GM08714 (cell line): ENCODE measurements at regions not wholly inside any gene's neighbourhood (a gene's known extent, or its start where the extent isn't known, plus 50 kb on each side); places are given as distances from the start of the nearest gene placed in this dataset.

Experiments used
- H3K4me3 ChIP-seq: fragments of 200-500 bp; sonication (Bioruptor generic); 2 replicates; pipeline ENCODE4 v1.5.1; 2014; ENCODE audit warnings: mild to moderate bottlenecking, low read length, inconsistent platforms
- ZNF274 ChIP-seq: IDR thresholded peaks from 2 replicates; pipeline ENCODE4 v1.6.1; 2012; ENCODE audit warnings: mild to moderate bottlenecking, low read depth, low read length

DNA sequence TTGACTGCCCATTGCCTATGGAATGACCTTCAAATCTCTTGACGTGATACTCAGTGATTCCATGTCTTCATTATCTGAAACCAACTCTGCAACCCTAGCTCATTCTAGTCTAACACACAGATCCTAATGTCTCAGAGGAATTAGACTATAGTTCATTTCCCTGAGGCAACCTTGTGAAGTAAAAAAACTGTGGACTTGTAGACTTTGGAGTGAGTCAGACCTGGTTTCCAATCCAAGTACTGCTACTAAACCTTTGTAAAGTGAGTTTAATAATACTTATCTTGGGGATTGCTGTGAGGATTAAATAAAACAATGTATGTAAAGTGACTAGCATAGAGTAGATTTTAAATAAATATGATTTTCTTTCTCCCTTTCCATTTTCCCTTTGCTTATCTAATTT, 226.1 kb downstream of the BLID start:
- H3K4me3 ChIP-seq: no peak overlapping the region
- no peak for TF ChIP-seq ZNF274

DNA sequence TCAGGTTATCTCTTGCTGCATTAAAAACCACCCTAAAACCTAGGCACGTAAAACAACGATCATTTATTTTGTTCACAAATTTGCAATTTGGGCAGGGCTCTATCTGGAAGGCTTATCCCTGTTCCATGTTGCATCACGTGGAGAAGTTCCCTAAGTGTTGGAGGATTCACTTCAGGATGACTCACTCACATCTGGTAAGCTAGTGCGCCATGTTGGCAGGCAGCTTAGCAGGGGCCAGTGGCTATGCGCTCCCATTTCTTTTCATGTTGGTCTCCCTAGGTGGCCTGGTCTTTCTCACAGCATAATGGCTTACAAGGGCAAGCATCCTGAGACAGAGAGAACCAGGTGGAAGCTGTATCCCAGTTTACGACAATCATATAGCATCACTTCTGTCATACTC, 226.8 kb downstream of the BLID start:
- no peak for TF ChIP-seq ZNF274
- no peak overlapping the region for H3K4me3 ChIP-seq

DNA sequence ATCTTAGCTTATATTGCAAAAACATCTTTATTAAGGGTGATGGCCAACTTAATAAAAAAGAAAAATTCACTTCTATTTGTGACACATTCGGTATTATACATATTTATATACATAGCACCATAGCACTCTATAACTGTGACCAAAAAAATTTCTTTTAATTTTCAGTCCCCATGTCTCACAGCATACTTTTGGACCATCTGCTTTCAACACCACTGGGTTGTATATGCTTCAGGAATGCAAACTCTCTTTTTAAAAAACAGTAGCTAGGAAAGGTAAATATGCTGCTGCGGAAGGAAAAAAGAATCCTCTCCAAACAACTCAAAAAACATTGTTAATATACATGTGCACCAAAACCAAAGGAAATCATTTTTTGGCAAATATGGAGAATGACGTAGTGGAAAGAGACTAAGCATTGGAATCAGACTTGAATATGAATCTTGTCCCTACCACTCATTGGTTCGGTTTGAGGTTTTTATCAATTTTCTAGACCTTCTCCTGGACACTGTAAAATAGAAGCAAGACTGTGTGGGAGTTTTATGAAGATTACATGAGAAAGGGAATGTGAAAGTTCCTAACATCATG, 227.9 kb downstream of the BLID start:
- no peak for TF ChIP-seq ZNF274
- H3K4me3 ChIP-seq: no peak overlapping the region

DNA sequence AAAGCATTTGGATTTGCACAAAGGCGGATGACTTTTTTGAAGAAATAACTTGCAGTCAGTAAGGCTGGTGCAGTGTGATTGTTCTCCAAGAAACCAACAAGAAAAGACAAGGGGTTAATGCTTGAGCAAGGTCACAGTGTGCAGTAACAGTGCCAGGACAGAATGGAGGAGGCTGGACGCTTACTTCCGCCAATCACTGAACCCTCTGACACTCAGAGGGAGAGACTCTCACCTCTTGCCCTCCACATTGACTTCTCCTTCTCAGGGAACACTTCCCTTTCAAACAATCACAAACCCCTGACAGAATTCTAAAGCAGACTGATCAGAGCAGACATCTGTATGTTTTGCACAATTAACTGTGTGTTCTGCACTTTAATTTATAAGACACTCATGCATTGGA, 228.4 kb downstream of the BLID start:
- H3K4me3 ChIP-seq: no peak overlapping the region
- no peak for TF ChIP-seq ZNF274

DNA sequence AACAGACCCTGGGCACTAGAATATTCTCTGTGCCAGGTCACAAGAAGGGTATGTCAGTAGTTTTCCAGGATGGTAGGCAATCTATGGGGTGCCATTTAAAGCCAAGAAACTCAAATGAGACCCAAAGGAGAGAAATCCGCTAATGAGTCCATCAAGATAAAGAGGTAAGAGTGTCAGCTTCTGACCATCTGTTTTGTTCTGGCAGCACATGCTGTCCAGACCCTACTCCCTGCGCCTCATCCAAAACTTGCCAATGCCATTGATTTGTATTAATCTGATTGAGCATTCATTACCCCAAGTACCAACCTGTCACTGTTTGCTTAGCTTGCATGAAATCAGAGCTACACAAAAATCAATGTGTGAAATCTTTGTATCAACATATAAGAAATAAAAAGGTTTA, 229.0 kb downstream of the BLID start:
- H3K4me3 ChIP-seq: no peak overlapping the region
- no peak for TF ChIP-seq ZNF274

DNA sequence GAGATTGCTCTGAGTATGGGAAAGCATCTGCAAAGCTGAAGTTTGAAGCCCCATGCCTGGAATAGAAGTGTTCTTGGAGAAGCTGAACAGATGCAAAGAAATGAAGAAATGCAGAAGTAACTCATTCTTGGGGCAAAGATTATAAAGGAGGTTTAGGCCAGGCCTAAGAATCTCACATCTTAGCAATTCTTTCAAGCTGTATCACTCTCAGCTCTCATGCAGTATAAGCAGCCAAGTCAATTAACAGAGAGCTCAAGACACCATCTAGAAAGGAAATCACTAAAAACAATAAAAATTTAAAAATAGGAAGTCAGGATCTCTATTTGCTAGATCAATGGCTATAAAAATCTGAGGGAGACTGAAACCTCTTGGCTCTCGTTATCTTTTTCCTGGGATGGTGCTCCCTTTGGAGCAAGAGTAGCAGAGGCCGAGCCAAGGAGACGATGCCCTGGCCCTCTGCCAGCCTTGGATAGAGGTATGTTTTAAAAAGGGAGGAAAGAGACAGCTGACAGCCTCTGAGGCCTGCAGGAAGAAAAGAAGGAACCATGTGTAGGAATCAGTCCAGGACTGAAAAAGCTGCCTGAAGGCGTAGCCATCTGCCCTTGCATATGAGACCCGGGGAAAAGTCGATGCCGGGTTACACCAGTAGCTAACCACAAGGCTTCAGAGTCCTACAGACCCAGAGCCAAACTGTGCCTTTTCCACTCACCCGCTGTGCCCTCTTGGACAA, 229.8 kb downstream of the BLID start:
- TF ChIP-seq ZNF274: no peak
- H3K4me3 ChIP-seq: no peak overlapping the region

DNA sequence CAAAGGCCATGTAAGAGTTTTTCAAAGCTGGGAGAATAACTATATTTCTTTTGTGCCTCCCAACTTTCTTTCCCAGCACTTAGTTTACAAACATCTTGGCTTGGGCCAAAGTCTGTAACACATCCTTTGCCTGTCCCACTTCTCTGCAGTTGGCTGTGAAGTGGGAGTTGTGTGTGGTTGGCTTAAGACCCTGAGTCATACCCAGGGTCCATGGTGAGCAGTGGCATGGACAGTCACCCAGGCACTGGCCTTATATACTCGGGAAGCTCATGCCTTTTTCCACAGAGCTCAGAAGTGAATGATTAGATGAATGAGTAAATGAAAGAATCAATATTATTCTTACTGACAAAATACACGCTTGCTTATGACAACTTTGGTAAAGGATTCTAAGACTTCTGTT, 231.4 kb downstream of the BLID start:
- no peak overlapping the region for H3K4me3 ChIP-seq
- no peak for TF ChIP-seq ZNF274

DNA sequence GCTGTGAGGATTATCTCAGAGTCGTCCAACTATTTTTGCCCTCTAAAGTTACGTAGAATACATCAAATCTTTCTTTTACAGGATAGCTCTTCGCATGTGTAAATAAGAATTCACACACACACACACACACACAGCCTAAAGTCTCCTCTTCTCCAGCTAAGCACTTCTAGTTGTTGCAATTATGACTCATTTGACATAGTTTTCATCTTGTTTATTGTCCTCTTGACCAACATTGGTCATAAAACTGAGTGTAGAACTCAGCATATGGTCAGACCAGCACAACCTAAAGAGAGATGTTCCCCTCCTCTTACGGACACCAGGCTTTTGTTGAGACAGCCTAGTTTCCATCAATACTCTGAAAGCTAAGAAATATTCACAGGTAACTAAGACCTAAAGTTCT, 234.2 kb downstream of the BLID start:
- H3K4me3 ChIP-seq: no peak overlapping the region
- no peak for TF ChIP-seq ZNF274

DNA sequence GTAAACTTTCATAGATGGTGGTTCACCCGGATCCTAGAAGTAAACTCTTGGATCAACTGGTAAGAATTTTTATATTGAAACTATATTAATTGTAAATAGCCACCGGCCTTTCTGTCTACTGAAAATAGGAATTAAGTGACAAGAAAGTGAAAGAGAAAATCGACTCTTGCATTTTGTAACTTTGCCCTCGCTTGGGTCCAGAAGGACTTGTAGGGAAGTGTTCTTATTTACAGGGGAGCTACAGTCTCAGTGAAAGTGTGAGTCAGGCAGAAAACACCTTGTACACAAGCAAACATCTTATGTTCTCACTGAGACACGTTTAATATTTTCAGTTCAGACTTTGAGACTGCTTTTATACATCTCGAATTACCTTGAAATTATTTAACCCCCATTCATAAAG, 238.9 kb downstream of the BLID start:
- no peak overlapping the region for H3K4me3 ChIP-seq
- no peak for TF ChIP-seq ZNF274

DNA sequence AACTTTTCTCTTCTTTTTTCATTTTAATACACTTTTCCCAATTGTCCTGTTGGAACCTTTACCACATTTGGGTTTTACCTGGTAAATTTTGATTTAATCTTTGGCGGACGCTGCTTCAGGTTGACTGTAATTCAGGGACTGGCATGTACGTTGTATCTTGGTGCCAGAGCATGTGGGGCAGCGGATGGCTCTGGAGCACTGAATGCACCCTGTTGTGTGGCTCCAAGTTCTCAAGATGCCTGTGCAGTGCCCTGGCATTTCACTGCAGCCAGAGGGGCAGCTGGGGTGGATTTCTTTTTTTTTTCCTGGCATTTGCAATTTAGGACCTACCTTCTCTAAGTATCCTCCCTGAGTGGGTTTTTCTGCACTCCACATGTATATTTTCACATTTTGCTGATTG, 242.2 kb downstream of the BLID start:
- no peak for TF ChIP-seq ZNF274
- no peak overlapping the region for H3K4me3 ChIP-seq

DNA sequence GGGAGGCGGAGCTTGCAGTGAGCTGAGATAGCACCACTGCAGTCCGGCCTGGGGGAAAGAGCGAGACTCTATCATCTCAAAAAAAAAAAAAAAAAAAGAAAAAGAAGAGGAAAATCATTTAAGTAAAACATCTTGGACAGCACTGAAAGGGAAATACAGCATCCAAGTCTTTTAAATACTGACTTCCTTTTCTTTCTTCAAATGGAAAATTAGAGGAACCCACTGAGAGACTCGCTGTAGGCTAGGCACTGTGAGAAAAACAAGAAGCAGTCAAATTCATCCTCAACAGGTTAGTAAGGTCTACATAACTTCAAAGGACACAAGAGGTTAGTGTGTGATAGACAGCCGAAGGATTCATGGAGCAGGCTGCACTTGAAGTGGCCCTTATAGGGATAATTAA, 243.7 kb downstream of the BLID start:
- H3K4me3 ChIP-seq: no peak overlapping the region
- TF ChIP-seq ZNF274: no peak

DNA sequence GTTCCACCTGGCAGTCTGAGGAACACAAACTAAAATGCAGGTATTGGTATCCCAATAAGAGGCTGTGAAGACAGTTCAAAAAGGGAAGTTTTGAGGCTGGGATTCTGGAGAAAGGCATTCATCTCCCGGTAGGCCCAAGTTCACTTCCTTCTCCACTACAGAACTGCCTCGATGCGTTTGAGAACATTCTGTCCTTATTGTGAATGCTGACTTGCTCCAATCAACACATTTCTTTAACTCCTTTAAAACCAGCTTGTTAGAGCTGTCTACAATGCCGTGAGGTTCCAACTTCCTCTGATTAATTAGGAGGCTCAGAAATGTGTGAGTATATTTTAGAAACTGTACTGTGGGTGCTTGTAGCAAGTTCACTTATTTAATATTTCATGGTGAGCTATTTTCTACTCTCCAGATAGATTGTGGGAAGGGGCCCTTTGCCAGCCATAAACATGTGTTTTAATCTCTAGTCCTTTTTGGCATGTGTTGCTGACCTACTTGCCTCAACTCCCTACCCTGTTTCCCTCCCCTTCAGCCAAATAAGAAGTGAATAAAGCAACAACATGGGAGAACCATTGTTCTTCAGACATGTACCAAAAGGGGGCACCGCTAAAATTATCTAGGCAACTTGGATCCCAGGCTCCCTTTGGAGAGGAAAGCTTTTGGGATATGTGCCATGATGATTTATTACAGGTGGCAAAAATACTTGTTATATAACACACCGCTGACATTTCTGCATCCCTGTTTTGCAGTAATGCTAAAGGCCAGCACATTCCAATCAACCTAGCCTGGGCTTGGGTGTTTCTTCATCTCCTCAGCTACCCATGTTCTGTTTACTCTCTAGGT, 245.6 kb downstream of the BLID start:
- TF ChIP-seq ZNF274: no peak
- H3K4me3 ChIP-seq: no peak overlapping the region

DNA sequence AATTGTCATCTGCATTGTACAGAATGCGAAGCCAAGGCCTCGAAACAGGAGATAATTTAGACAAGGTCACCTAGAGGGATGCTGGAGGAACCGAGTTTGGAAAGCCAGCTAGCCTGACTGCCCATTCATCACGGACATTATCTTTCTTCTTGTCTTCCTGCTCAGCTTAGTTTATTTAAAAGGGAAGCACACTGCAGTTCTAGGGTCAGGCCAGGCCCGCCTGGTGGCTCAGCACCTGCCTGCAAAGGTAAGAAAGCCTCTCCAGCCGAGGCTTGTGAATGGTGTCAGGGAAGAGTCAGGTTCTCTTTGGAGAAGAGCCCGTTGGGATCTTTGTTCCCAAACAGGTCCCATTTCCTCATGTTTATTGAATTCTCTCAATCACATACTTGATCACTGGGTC, 246.5 kb downstream of the BLID start:
- TF ChIP-seq ZNF274: no peak
- no peak overlapping the region for H3K4me3 ChIP-seq

DNA sequence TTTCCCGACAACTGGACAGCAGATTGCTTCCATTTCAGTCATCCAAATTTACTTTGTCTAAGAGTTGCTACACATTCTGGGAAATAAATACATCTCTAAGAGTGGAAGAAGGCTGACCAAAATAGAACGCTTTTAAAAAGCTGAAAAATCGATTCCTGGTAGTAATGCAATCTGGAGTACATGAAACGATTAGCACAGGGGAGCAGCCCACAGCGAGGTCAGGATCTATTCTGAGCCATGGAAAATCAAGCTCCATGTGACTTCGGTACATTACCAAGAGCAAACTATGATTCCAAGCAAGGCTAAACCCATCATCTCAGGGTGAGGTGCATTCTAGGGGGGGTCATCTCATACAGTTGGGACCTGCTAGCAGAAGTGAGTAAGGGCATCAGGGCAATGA, 249.3 kb downstream of the BLID start:
- TF ChIP-seq ZNF274: no peak
- no peak overlapping the region for H3K4me3 ChIP-seq

DNA sequence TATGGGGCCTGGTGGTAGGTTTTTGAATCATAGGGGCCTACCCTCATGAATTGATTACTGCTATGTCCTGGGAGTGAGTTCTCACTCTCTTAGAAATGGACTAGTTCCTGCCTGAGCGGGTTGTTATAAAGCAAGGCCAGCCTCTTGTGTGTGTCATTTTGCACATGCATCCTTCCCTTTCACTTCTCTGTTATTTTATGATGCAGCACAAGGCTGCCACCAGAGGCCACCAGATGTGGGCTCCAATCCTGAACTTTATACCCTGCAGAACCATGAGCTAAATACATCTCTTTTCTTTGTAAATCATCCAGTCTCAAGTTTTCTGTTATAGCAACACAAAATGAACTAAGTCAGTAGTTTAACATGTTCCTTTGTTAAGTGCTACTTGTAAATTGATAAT, 251.4 kb downstream of the BLID start:
- TF ChIP-seq ZNF274: no peak
- no peak overlapping the region for H3K4me3 ChIP-seq
